ENCODE measurements at regions not wholly inside any gene's neighbourhood (a gene's known extent, or its start where the extent isn't known, plus 50 kb on each side); places are given as distances from the start of the nearest gene placed in this dataset.

- DNase-seq (ENCODE audit: low read depth) = no peak
- no peak for TF ChIP-seq CTCF (IDR thresholded peaks at IDR 0.05; ENCODE audit: insufficient read depth, low read length, poor library complexity, severe bottlenecking)
- Histone ChIP-seq H3K4me3 (ENCODE audit: low read depth, low read length) (no peak overlapping the region), H3K36me3 (ENCODE audit: control insufficient read depth, insufficient read depth, low read length) (no peaks in the 10 kb centered on the region), H3K27me3 (ENCODE audit: control insufficient read depth, insufficient read depth, low read length) (no peaks in the 10 kb centered on the region)
These were observed 70.8 kb upstream of the ELAC2 start for GRCh38 chr17:13088666-13089065.

GRCh38 chr17:13087802-13088201, 70.0 kb upstream of the ELAC2 start:
- no peaks in the 10 kb centered on the region for H3K36me3 ChIP-seq (ENCODE audit: control insufficient read depth, insufficient read depth, low read length)
- no peaks in the 10 kb centered on the region for H3K27me3 ChIP-seq (ENCODE audit: control insufficient read depth, insufficient read depth, low read length)
- no peak for TF ChIP-seq CTCF (IDR thresholded peaks at IDR 0.05; ENCODE audit: insufficient read depth, low read length, poor library complexity, severe bottlenecking)
- DNase-seq (ENCODE audit: low read depth) = no peak
- no peak overlapping the region for H3K4me3 ChIP-seq (ENCODE audit: low read depth, low read length)

GRCh38 chr17:13086142-13086769, 68.4 kb upstream of the ELAC2 start:
- H3K4me3 ChIP-seq (ENCODE audit: low read depth, low read length) = no peak overlapping the region
- DNase-seq (ENCODE audit: low read depth) = no peak
- H3K27me3 ChIP-seq (ENCODE audit: control insufficient read depth, insufficient read depth, low read length) = no peaks in the 10 kb centered on the region
- no peak for TF ChIP-seq CTCF (IDR thresholded peaks at IDR 0.05; ENCODE audit: insufficient read depth, low read length, poor library complexity, severe bottlenecking)
- no peaks in the 10 kb centered on the region for H3K36me3 ChIP-seq (ENCODE audit: control insufficient read depth, insufficient read depth, low read length)

- H3K36me3 ChIP-seq (ENCODE audit: control insufficient read depth, insufficient read depth, low read length) = no peaks in the 10 kb centered on the region
- no peak overlapping the region for H3K4me3 ChIP-seq (ENCODE audit: low read depth, low read length)
- no peak for DNase-seq (ENCODE audit: low read depth)
- H3K27me3 ChIP-seq (ENCODE audit: control insufficient read depth, insufficient read depth, low read length) = no peaks in the 10 kb centered on the region
- no peak for TF ChIP-seq CTCF (IDR thresholded peaks at IDR 0.05; ENCODE audit: insufficient read depth, low read length, poor library complexity, severe bottlenecking)
These were observed 67.8 kb upstream of the ELAC2 start for GRCh38 chr17:13085578-13085977.

GRCh38 chr17:13084420-13084819, 66.6 kb upstream of the ELAC2 start:
- no peaks in the 10 kb centered on the region for H3K36me3 ChIP-seq (ENCODE audit: control insufficient read depth, insufficient read depth, low read length)
- H3K4me3 ChIP-seq (ENCODE audit: low read depth, low read length) = no peak overlapping the region
- DNase-seq (ENCODE audit: low read depth) = no peak
- no peak for TF ChIP-seq CTCF (IDR thresholded peaks at IDR 0.05; ENCODE audit: insufficient read depth, low read length, poor library complexity, severe bottlenecking)
- no peaks in the 10 kb centered on the region for H3K27me3 ChIP-seq (ENCODE audit: control insufficient read depth, insufficient read depth, low read length)

Data from kidney epithelial cell (primary cell).